H9 (cell line): ENCODE measurements at regions not wholly inside any gene's neighbourhood (a gene's known extent, or its start where the extent isn't known, plus 50 kb on each side); places are given as distances from the start of the nearest gene placed in this dataset.

Source experiments
- DNase-seq: peaks from one replicate; pipeline ENCODE4 v3.0.0-alpha.2; 2017
- H2AFZ ChIP-seq: one replicate; pipeline ENCODE4 v1.6.1; 2013; ENCODE audit warnings: mild to moderate bottlenecking, low read length, control low read depth, moderate library complexity
- H2AK5ac ChIP-seq: 2 replicates; pipeline ENCODE4 v1.6.1; 2013; ENCODE audit warnings: low read length, control low read depth, mixed read lengths; ENCODE audit not compliant: insufficient read length
- H2BK120ac ChIP-seq: one replicate; pipeline ENCODE4 v1.6.1; 2013; ENCODE audit warnings: low read depth, mild to moderate bottlenecking, low read length, control low read depth, inconsistent platforms; ENCODE audit not compliant: poor library complexity, severe bottlenecking
- H2BK12ac ChIP-seq: 2 replicates; pipeline ENCODE4 v1.6.1; 2013; ENCODE audit warnings: low read length, control low read depth, mixed read lengths, low read depth; ENCODE audit not compliant: insufficient read length
- H2BK15ac ChIP-seq: 2 replicates; pipeline ENCODE4 v1.6.1; 2013; ENCODE audit warnings: low read depth, low read length, control low read depth
- H2BK20ac ChIP-seq: one replicate; pipeline ENCODE4 v1.6.1; 2013; ENCODE audit warnings: low read depth, mild to moderate bottlenecking, low read length, control low read depth, inconsistent platforms; ENCODE audit not compliant: poor library complexity, severe bottlenecking
- H2BK5ac ChIP-seq: 2 replicates; pipeline ENCODE4 v1.6.1; 2013; ENCODE audit warnings: low read length, control low read depth, mixed read lengths; ENCODE audit not compliant: insufficient read length
- H3K14ac ChIP-seq: 2 replicates; pipeline ENCODE4 v1.6.1; 2013; ENCODE audit warnings: low read length, control low read depth; ENCODE audit not compliant: insufficient read depth
- H3K18ac ChIP-seq: 2 replicates; pipeline ENCODE4 v1.6.1; 2013; ENCODE audit warnings: low read depth, mild to moderate bottlenecking, mixed read lengths, low read length, control low read depth; ENCODE audit not compliant: insufficient read length
- H3K23ac ChIP-seq: 2 replicates; pipeline ENCODE4 v1.6.1; 2013; ENCODE audit warnings: low read length, control low read depth, mixed read lengths, low read depth; ENCODE audit not compliant: insufficient read length
- H3K23me2 ChIP-seq: 2 replicates; pipeline ENCODE4 v1.6.1; 2013; ENCODE audit warnings: low read depth, mild to moderate bottlenecking, mixed read lengths, low read length, control low read depth; ENCODE audit not compliant: insufficient read length, poor library complexity, severe bottlenecking
- H3K27ac ChIP-seq: 2 replicates; pipeline ENCODE4 v1.5.1; 2013; ENCODE audit warnings: low read length, control low read depth, mixed read lengths, low read depth; ENCODE audit not compliant: insufficient read length
- H3K27me3 ChIP-seq: 2 replicates; pipeline ENCODE4 v1.6.1; 2013; ENCODE audit warnings: low read length, control low read depth, inconsistent platforms; ENCODE audit not compliant: insufficient read depth
- H3K4ac ChIP-seq: 2 replicates; pipeline ENCODE4 v1.6.1; 2013; ENCODE audit warnings: low read depth, mild to moderate bottlenecking, control low read depth, inconsistent platforms, low read length, moderate library complexity
- H3K4me1 ChIP-seq: 2 replicates; pipeline ENCODE4 v1.6.1; 2013; ENCODE audit warnings: low read length, control low read depth, inconsistent platforms; ENCODE audit not compliant: insufficient read depth
- H3K4me2 ChIP-seq: 2 replicates; pipeline ENCODE4 v1.6.1; 2013; ENCODE audit warnings: low read length, control low read depth, mixed read lengths; ENCODE audit not compliant: insufficient read length, insufficient read depth
- H3K56ac ChIP-seq: 2 replicates; pipeline ENCODE4 v1.6.1; 2013; ENCODE audit warnings: low read depth, mild to moderate bottlenecking, mixed read lengths, low read length, control low read depth; ENCODE audit not compliant: insufficient read length
- H3K79me1 ChIP-seq: 2 replicates; pipeline ENCODE4 v1.6.1; 2013; ENCODE audit warnings: low read depth, mild to moderate bottlenecking, moderate library complexity, low read length, control low read depth, inconsistent platforms; ENCODE audit not compliant: insufficient read depth, poor library complexity, severe bottlenecking
- H3K79me2 ChIP-seq: 2 replicates; pipeline ENCODE4 v1.6.1; 2013; ENCODE audit warnings: low read length, control low read depth, inconsistent platforms; ENCODE audit not compliant: insufficient read depth
- H3K9ac ChIP-seq: 2 replicates; pipeline ENCODE4 v1.6.1; 2013; ENCODE audit warnings: low read length, control low read depth, mixed read lengths; ENCODE audit not compliant: insufficient read length; ENCODE audit errors: extremely low read depth
- H3K9me3 ChIP-seq: one replicate; pipeline ENCODE4 v1.6.1; 2013; ENCODE audit warnings: low read depth, low read length, inconsistent platforms; ENCODE audit not compliant: control insufficient read depth
- H3T11ph ChIP-seq: one replicate; pipeline ENCODE4 v1.6.1; 2013; ENCODE audit warnings: mild to moderate bottlenecking, low read length, control low read depth, inconsistent platforms
- H4K20me1 ChIP-seq: one replicate; pipeline ENCODE4 v1.6.1; 2013; ENCODE audit not compliant: control insufficient read depth, insufficient read length, insufficient read depth
- H4K5ac ChIP-seq: 2 replicates; pipeline ENCODE4 v1.6.1; 2013; ENCODE audit warnings: low read depth, mild to moderate bottlenecking, mixed read lengths, low read length, control low read depth; ENCODE audit not compliant: insufficient read length
- H4K8ac ChIP-seq: replicated peaks from 2 replicates; pipeline ENCODE4 v1.6.1; 2013; ENCODE audit warnings: low read length, control low read depth, mixed read lengths, low read depth; ENCODE audit not compliant: insufficient read length
- H4K91ac ChIP-seq: 2 replicates; pipeline ENCODE4 v1.6.1; 2013; ENCODE audit warnings: low read depth, mild to moderate bottlenecking, moderate library complexity, mixed read lengths, low read length, control low read depth; ENCODE audit not compliant: insufficient read length
- H3K27ac Mint-ChIP-seq, 3 experiments: 2 replicates in 2 of 3; 3 replicates in 1 of 3; pipeline ENCODE4 v1.8.0; 2020 to 2021; ENCODE audit warnings: mixed read lengths in 3 of 3, mild to moderate bottlenecking in 1 of 3, moderate library complexity in 1 of 3
- H3K27me3 Mint-ChIP-seq: 2 replicates; pipeline ENCODE4 v1.8.0; 2021; ENCODE audit warnings: low read depth, mild to moderate bottlenecking, moderate library complexity, mixed read lengths
- H3K36me3 Mint-ChIP-seq, 3 experiments: 2 replicates in 2 of 3; 3 replicates in 1 of 3; pipeline ENCODE4 v1.8.0; 2020 to 2021; ENCODE audit warnings: low read depth in 3 of 3, mixed read lengths in 3 of 3; ENCODE audit not compliant: insufficient read depth in 1 of 3
- H3K4me1 Mint-ChIP-seq, 2 experiments: 2 replicates each; pipeline ENCODE4 v1.8.0; 2020; ENCODE audit warnings: mixed read lengths in 2 of 2
- H3K4me3 Mint-ChIP-seq, 2 experiments: 2 replicates in 1 of 2; 3 replicates in 1 of 2; pipeline ENCODE4 v1.8.0; 2020 to 2021; ENCODE audit warnings: mild to moderate bottlenecking in 2 of 2, mixed read lengths in 2 of 2, moderate library complexity in 1 of 2
- H3K9me3 Mint-ChIP-seq, 2 experiments: 2 replicates in 1 of 2; 3 replicates in 1 of 2; pipeline ENCODE4 v1.8.0; 2020; ENCODE audit warnings: mild to moderate bottlenecking in 2 of 2, mixed read lengths in 2 of 2, moderate library complexity in 1 of 2
- CTCF ChIP-seq: fragments of 200-600 bp; sonication (generic); conservative IDR thresholded peaks from 3 replicates; pipeline ENCODE4 v1.8.0; 2021; ENCODE audit warnings: antibody characterized with exemption, mild to moderate bottlenecking
- WGBS: extraction: QIAGEN DNeasy Blood & Tissue Kit; methylation state at CpG from one replicate; pipeline ENCODE4 v1.1.7; 2013; ENCODE audit warnings: missing lambda C conversion rate, low lambda C conversion rate, mixed read lengths; ENCODE audit not compliant: insufficient read length; ENCODE audit errors: extremely low coverage; 5-methylcytosine and 5-hydroxymethylcytosine counted together

- Histone ChIP-seq H3K18ac (no peak overlapping the region), H2AFZ (no peak overlapping the region), H3K9ac (no peak overlapping the region), H3K9me3 (no peaks in the 10 kb centered on the region), H3K4ac (no peak overlapping the region), H3K79me2 (no peaks in the 10 kb centered on the region), H3K79me1 (no peaks in the 10 kb centered on the region), H3T11ph (no peak overlapping the region), H3K14ac (no peak overlapping the region), H2BK5ac (no peak overlapping the region), H2BK12ac (no peak overlapping the region), H4K91ac (no peak overlapping the region), H4K8ac (no peak overlapping the region), H2AK5ac (no peak overlapping the region), H3K27me3 (no peaks in the 10 kb centered on the region), H3K23me2 (no peaks in the 10 kb centered on the region), H4K5ac (no peak overlapping the region), H3K4me2 (no peak overlapping the region), H2BK15ac (no peak overlapping the region), H4K20me1 (no peaks in the 10 kb centered on the region), H3K27ac (no peak overlapping the region), H3K56ac (no peak overlapping the region), H3K4me1 (no peaks in the 10 kb centered on the region), H3K23ac (no peak overlapping the region), H2BK20ac (no peak overlapping the region), H2BK120ac (no peak overlapping the region)
- Mint-ChIP-seq H3K27ac (no peak overlapping the region), H3K27me3 (no peaks in the 10 kb centered on the region), H3K36me3 (no peaks in the 10 kb centered on the region), H3K4me1 (no peaks in the 10 kb centered on the region), H3K9me3 (no peaks in the 10 kb centered on the region), H3K4me3 (no peak overlapping the region)
- DNase-seq = no peak
- no CpG with 5 or more reads among the region's 4 CpGs for WGBS
- TF ChIP-seq CTCF = no peak
These were observed 1770.9 kb downstream of the BRINP3 start for GRCh38 chr1:188706742-188707141.
